Neural crest cell (in vitro differentiated cells): ENCODE measurements at regions not wholly inside any gene's neighbourhood (a gene's known extent, or its start where the extent isn't known, plus 50 kb on each side); places are given as distances from the start of the nearest gene placed in this dataset.
A peak's percentile ranks its signal among the peaks of the same experiment; 100 is the strongest.

Experiments
- DNase-seq: peaks from one replicate; pipeline ENCODE4 v3.0.0; 2021; ENCODE audit warnings: low read depth, mixed read lengths, low spot score
- H3K27ac Mint-ChIP-seq: one replicate; pipeline ENCODE4 v1.8.0; 2021; ENCODE audit warnings: mild to moderate bottlenecking, mixed read lengths; ENCODE audit not compliant: unreplicated experiment
- H3K27me3 Mint-ChIP-seq: 2 replicates; pipeline ENCODE4 v1.8.0; 2021; ENCODE audit warnings: low read depth, mild to moderate bottlenecking, mixed read lengths
- H3K36me3 Mint-ChIP-seq: 2 replicates; pipeline ENCODE4 v1.8.0; 2021; ENCODE audit warnings: low read depth, mild to moderate bottlenecking, mixed read lengths
- H3K4me1 Mint-ChIP-seq: 2 replicates; pipeline ENCODE4 v1.8.0; 2021; ENCODE audit warnings: mixed read lengths
- H3K4me3 Mint-ChIP-seq: one replicate; pipeline ENCODE4 v1.8.0; 2021; ENCODE audit warnings: mild to moderate bottlenecking, mixed read lengths
- H3K9me3 Mint-ChIP-seq: 2 replicates; pipeline ENCODE4 v1.8.0; 2021; ENCODE audit warnings: mixed read lengths
- TF ChIP-seq, protein P1 (sequence below): fragments of 200-600 bp; sonication (generic); conservative IDR thresholded peaks from 2 replicates; pipeline ENCODE4 v1.5.0; 2021; ENCODE audit warnings: antibody characterized with exemption, mild to moderate bottlenecking

DNA sequence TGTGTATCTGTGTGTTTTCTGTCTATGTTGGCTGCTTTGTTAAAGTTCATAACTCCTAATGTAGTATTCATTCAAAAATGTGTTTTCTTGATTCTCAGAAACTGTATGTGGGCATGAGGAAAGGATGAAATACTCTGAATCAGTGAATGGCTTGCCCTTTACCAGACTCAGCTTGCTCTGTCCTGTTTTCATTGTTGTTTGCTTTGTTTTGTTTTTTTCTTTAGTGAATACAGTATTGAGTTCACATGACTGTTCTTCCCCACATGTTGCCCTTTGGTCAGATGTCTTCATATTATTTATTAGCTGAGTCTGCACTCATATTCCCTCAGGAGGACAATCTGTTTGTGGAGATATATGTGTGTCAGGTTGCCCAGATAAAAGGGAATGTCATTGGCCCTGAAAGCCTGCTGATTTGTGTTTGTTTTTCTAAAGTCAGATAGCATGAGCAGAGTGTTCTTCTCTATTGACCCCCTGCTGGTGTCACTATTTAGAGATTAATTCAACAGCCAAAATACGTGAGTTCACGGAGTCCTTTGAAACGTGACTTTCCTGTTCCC, 1184.4 kb downstream of the RPA4 start:
- TF ChIP-seq, protein P1, sequence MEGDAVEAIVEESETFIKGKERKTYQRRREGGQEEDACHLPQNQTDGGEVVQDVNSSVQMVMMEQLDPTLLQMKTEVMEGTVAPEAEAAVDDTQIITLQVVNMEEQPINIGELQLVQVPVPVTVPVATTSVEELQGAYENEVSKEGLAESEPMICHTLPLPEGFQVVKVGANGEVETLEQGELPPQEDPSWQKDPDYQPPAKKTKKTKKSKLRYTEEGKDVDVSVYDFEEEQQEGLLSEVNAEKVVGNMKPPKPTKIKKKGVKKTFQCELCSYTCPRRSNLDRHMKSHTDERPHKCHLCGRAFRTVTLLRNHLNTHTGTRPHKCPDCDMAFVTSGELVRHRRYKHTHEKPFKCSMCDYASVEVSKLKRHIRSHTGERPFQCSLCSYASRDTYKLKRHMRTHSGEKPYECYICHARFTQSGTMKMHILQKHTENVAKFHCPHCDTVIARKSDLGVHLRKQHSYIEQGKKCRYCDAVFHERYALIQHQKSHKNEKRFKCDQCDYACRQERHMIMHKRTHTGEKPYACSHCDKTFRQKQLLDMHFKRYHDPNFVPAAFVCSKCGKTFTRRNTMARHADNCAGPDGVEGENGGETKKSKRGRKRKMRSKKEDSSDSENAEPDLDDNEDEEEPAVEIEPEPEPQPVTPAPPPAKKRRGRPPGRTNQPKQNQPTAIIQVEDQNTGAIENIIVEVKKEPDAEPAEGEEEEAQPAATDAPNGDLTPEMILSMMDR, result peak; percentile 21
- H3K27ac Mint-ChIP-seq, result peak overlapping the region; percentile 4
- no peaks in the 10 kb centered on the region for H3K9me3 Mint-ChIP-seq
- peaks cover 3% of the 10 kb centered on the region for H3K36me3 Mint-ChIP-seq
- DNase-seq, result no peak
- H3K4me3 Mint-ChIP-seq, result no peak overlapping the region
- no peaks in the 10 kb centered on the region for H3K27me3 Mint-ChIP-seq
- peaks cover 25% of the 10 kb centered on the region for H3K4me1 Mint-ChIP-seq

DNA sequence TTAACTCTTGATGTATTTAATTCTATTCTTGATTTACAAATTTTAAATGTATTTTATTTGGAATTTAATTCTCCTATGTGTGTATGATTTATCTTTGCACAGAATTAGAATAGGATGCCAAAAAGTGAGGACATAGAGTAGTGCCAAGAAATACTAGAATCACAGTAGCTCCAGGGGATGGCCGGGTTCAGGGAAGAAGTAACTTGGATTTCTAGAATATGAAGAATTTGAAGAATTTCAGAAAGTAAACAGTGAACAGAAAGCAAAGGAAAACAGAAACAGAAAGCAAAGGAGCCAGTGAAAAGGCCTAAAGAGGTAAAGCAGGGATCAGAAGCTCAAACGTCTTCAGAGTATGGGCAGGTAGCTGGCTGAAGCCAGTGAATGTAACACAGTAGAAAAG, 1187.6 kb downstream of the RPA4 start:
- TF ChIP-seq, protein P1, result no peak
- Mint-ChIP-seq H3K4me3 (no peak overlapping the region), H3K27ac (no peak overlapping the region), H3K9me3 (no peaks in the 10 kb centered on the region), H3K27me3 (no peaks in the 10 kb centered on the region), H3K36me3 (no peaks in the 10 kb centered on the region), H3K4me1 (peaks cover 27% of the 10 kb centered on the region)
- DNase-seq, result no peak

DNA sequence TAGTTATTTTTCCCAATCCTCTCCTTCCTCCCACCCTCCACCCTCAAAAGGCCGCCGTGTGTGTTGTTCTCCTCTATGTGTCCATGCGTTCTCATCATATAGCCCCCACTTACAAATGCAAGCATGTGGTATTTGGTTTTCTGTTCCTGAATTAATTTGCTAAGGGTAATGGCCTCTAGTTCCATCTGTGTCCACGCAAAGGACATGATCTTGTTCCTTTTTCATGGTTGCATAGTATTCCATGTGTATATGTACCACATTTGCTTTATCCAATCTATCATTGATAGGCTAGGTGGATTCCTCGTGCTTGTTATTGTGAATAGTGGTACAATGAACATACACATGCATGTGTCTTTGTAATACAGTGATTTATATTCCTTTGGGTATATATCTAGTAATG, 1193.7 kb downstream of the RPA4 start:
- Mint-ChIP-seq H3K4me1 (peaks cover 4% of the 10 kb centered on the region), H3K4me3 (no peak overlapping the region), H3K36me3 (peaks cover 4% of the 10 kb centered on the region), H3K9me3 (peaks cover 9% of the 10 kb centered on the region), H3K27me3 (no peaks in the 10 kb centered on the region), H3K27ac (no peak overlapping the region)
- no peak for DNase-seq
- TF ChIP-seq, protein P1, result no peak

DNA sequence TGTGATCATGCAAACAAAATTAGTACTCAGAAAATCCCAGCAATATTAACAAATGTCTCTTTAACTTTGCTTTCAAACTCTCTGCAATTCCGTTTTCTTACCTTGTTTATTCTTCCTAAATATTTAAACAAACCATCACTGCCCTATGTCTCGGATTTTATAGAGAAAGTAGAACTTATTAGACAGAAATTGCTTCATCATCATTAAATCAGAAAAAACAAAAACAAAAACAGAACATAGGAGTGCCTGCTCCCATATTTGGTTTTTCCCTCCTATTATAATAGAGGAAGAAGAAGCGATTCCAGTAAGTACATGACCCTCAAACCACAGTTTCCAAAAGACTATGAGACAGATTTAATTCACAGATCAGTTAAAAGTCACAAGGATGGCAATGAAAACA, 1228.0 kb downstream of the RPA4 start:
- Mint-ChIP-seq H3K9me3 (peaks cover 2% of the 10 kb centered on the region), H3K4me3 (no peak overlapping the region), H3K36me3 (no peaks in the 10 kb centered on the region), H3K27me3 (no peaks in the 10 kb centered on the region), H3K4me1 (peaks cover 14% of the 10 kb centered on the region), H3K27ac (no peak overlapping the region)
- DNase-seq, result no peak
- TF ChIP-seq, protein P1, result no peak

DNA sequence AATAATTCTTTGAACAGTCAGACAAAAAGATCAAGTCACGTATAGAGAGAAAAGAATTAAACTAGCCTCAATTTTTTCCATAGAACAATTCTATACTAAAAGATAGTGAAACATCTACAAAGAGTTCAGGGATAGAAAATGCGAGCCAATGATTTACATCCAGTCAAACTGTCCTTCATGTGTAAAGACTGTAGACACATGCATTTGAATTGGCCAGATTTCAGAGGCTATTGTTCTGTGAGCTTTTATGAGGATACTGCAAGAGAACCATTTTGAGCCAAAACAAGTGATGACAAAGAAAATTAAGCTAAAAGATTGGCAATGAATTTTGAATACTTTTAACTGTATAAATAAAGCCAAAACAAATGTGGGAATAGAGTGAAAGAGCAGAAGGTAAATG, 1230.3 kb downstream of the RPA4 start:
- Mint-ChIP-seq H3K27ac (no peak overlapping the region), H3K27me3 (no peaks in the 10 kb centered on the region), H3K4me3 (no peak overlapping the region), H3K9me3 (peaks cover 2% of the 10 kb centered on the region), H3K36me3 (no peaks in the 10 kb centered on the region), H3K4me1 (peaks cover 4% of the 10 kb centered on the region)
- TF ChIP-seq, protein P1, result no peak
- DNase-seq, result no peak

DNA sequence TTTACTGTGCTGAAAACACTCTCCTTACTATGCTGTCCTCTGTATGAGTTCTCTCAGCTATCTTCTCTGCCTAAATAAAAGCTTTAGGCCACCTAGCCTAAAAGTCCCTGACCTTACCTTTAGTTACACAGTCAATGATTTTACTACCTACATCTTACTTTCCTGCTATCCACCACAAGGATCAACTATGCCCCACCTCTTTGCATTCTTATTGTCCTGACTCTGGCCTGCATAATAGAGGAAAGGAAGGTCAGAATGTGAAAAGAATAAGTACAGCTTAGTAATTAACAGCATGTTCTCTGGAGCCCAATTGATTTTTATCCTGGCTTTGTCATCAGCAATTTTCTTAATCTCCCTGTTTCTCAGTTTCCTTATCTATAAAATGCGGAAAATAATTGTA, 1257.8 kb downstream of the RPA4 start:
- DNase-seq, result no peak
- H3K36me3 Mint-ChIP-seq, result peaks cover 4% of the 10 kb centered on the region
- H3K9me3 Mint-ChIP-seq, result peaks cover 10% of the 10 kb centered on the region
- TF ChIP-seq, protein P1, result no peak
- peaks cover 17% of the 10 kb centered on the region for H3K4me1 Mint-ChIP-seq
- no peak overlapping the region for H3K27ac Mint-ChIP-seq
- H3K4me3 Mint-ChIP-seq, result no peak overlapping the region
- no peaks in the 10 kb centered on the region for H3K27me3 Mint-ChIP-seq
